Breast epithelium (tissue), 3 donors: ENCODE measurements at regions not wholly inside any gene's neighbourhood (a gene's known extent, or its start where the extent isn't known, plus 50 kb on each side); places are given as distances from the start of the nearest gene placed in this dataset.

ENCODE experiments used
- CTCF ChIP-seq, 3 donors: fragments of 450-650 bp; IDR thresholded peaks; one replicate each; pipeline ENCODE4 v1.5.1; 2016 to 2017; ENCODE audit warnings: antibody characterized with exemption in 3 of 3, mild to moderate bottlenecking in 3 of 3, moderate library complexity in 3 of 3
- POLR2A ChIP-seq: fragments of 450-650 bp; IDR thresholded peaks from one replicate; pipeline ENCODE4 v1.6.1; 2016; ENCODE audit warnings: antibody characterized with exemption, mild to moderate bottlenecking, moderate library complexity
- POLR2AphosphoS5 ChIP-seq, 3 donors: sonication (generic); formaldehyde crosslinking; IDR thresholded peaks; one replicate each; pipeline ENCODE4 v1.6.1; 2017; ENCODE audit warnings: antibody characterized with exemption in 3 of 3

- TF ChIP-seq CTCF (IDR thresholded peaks at IDR 0.05): no peak
- no peak for TF ChIP-seq POLR2AphosphoS5 (IDR thresholded peaks at IDR 0.05)
- TF ChIP-seq POLR2A: no peak
These were observed 760.9 kb upstream of the IGFBP3 start for GRCh38 chr7:46681865-46682503.
